OCI-LY7 (cell line): ENCODE measurements at regions not wholly inside any gene's neighbourhood (a gene's known extent, or its start where the extent isn't known, plus 50 kb on each side); places are given as distances from the start of the nearest gene placed in this dataset.

Source experiments
- EZH2phosphoT487 ChIP-seq: fragments of 200-600 bp; sonication (generic); IDR thresholded peaks from 2 replicates; pipeline ENCODE4 v1.6.1; 2018; ENCODE audit warnings: low read depth, borderline replicate concordance, mild to moderate bottlenecking, mixed run types, antibody characterized with exemption, low read length, moderate library complexity, mixed read lengths
- TF ChIP-seq, protein P1 (sequence below): fragments of 200-600 bp; sonication (generic); conservative IDR thresholded peaks from 2 replicates; pipeline ENCODE4 v1.5.1; 2014; ENCODE audit warnings: mild to moderate bottlenecking, antibody characterized with exemption, low read length, moderate library complexity, mixed read lengths

- TF ChIP-seq, protein P1, sequence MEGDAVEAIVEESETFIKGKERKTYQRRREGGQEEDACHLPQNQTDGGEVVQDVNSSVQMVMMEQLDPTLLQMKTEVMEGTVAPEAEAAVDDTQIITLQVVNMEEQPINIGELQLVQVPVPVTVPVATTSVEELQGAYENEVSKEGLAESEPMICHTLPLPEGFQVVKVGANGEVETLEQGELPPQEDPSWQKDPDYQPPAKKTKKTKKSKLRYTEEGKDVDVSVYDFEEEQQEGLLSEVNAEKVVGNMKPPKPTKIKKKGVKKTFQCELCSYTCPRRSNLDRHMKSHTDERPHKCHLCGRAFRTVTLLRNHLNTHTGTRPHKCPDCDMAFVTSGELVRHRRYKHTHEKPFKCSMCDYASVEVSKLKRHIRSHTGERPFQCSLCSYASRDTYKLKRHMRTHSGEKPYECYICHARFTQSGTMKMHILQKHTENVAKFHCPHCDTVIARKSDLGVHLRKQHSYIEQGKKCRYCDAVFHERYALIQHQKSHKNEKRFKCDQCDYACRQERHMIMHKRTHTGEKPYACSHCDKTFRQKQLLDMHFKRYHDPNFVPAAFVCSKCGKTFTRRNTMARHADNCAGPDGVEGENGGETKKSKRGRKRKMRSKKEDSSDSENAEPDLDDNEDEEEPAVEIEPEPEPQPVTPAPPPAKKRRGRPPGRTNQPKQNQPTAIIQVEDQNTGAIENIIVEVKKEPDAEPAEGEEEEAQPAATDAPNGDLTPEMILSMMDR, result no peak
- no peak for TF ChIP-seq EZH2phosphoT487
Measured at GRCh38 chr10:126736142-126736541, 65.6 kb upstream of the C10orf90 start.
